Esophagus muscularis mucosa (tissue), 4 donors: ENCODE measurements at regions not wholly inside any gene's neighbourhood (a gene's known extent, or its start where the extent isn't known, plus 50 kb on each side); places are given as distances from the start of the nearest gene placed in this dataset.

Experiments
- CTCF ChIP-seq, 3 experiments: fragments of 200-600 bp in 2 of 3; fragments of 450-650 bp in 1 of 3; sonication (generic) in 2 of 3; IDR thresholded peaks; one replicate each; pipeline ENCODE4 v1.5.1; 2017 to 2019; ENCODE audit warnings: antibody characterized with exemption in 3 of 3, mild to moderate bottlenecking in 2 of 3, moderate library complexity in 1 of 3
- EP300 ChIP-seq: sonication (generic); formaldehyde crosslinking; IDR thresholded peaks from one replicate; pipeline ENCODE4 v1.6.1; 2017; ENCODE audit warnings: antibody characterized with exemption
- POLR2A ChIP-seq: fragments of 450-650 bp; IDR thresholded peaks from one replicate; pipeline ENCODE4 v1.6.1; 2017; ENCODE audit warnings: antibody characterized with exemption, moderate library complexity, mild to moderate bottlenecking, low read depth
- POLR2AphosphoS5 ChIP-seq, 2 donors: sonication (generic); formaldehyde crosslinking; IDR thresholded peaks; one replicate each; pipeline ENCODE4 v1.6.1; 2017; ENCODE audit warnings: antibody characterized with exemption in 2 of 2

DNA sequence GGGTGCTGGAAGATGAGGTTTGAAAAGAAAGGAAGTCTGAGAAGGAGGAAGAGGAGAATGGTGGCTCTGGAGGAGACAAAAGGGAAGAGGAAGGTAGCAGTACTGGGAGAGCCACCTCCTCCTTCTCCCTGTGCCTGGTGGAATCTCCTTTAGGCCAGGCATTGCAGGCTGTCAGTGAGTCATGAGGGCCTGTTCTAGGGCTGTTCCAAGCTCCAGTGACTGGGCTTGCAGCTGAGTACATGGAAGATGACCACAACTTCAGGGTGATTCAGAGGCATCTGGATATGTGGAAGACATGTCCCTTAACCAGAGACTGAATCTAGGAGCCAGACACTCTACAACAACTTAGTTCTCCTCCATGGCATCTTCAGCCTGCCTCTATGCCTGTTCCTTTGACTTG, 107.8 kb downstream of the EFNB1 start:
- TF ChIP-seq CTCF (IDR thresholded peaks at IDR 0.05) (no peak), POLR2AphosphoS5 (IDR thresholded peaks at IDR 0.05) (no peak), POLR2A (no peak), EP300 (no peak)
